CD4-positive, alpha-beta T cell treated with Interleukin-6 for 4 hours (primary cell): ENCODE measurements at regions not wholly inside any gene's neighbourhood (a gene's known extent, or its start where the extent isn't known, plus 50 kb on each side); places are given as distances from the start of the nearest gene placed in this dataset.
"Not testable (repeated sequence)": the region's sequence is repeated elsewhere in the genome, so short reads cannot be mapped to it uniquely, and the experiment has no call there.

Experiments used
- DNase-seq: peaks from one replicate; pipeline ENCODE4 v3.0.0-alpha.2; 2020; ENCODE audit warnings: mixed read lengths

GRCh38 chr12:127157501-127158366, 1109.2 kb upstream of the TMEM132C start:
- not testable (repeated sequence) for DNase-seq

GRCh38 chr12:127158385-127159061, 1108.4 kb upstream of the TMEM132C start:
- no peak for DNase-seq

GRCh38 chr12:127161466-127161865, 1105.5 kb upstream of the TMEM132C start:
- DNase-seq, result no peak

- no peak for DNase-seq
Measured at GRCh38 chr12:127162307-127162706, 1104.7 kb upstream of the TMEM132C start.

- DNase-seq, result peak; percentile 64
Measured at GRCh38 chr12:127162902-127163301, 1104.1 kb upstream of the TMEM132C start.

- peak; percentile 83 for DNase-seq
Measured at GRCh38 chr12:127165567-127166392, 1101.2 kb upstream of the TMEM132C start.

GRCh38 chr12:127169321-127170181, 1097.4 kb upstream of the TMEM132C start:
- DNase-seq, result no peak

- no peak for DNase-seq
Measured at GRCh38 chr12:127170226-127171180, 1096.5 kb upstream of the TMEM132C start.

GRCh38 chr12:127172861-127173260, 1094.1 kb upstream of the TMEM132C start:
- no peak for DNase-seq

GRCh38 chr12:127173971-127174370, 1093.0 kb upstream of the TMEM132C start:
- not testable (repeated sequence) for DNase-seq

- no peak for DNase-seq
Measured at GRCh38 chr12:127174881-127175280, 1092.1 kb upstream of the TMEM132C start.

- no peak for DNase-seq
Measured at GRCh38 chr12:127175361-127175760, 1091.6 kb upstream of the TMEM132C start.

GRCh38 chr12:127176804-127177203, 1090.2 kb upstream of the TMEM132C start:
- no peak for DNase-seq

- DNase-seq, result no peak
Measured at GRCh38 chr12:127178052-127178451, 1088.9 kb upstream of the TMEM132C start.

- no peak for DNase-seq
Measured at GRCh38 chr12:127178463-127178862, 1088.5 kb upstream of the TMEM132C start.

GRCh38 chr12:127179176-127179575, 1087.8 kb upstream of the TMEM132C start:
- DNase-seq, result no peak

- DNase-seq, result no peak
Measured at GRCh38 chr12:127182018-127182417, 1085.0 kb upstream of the TMEM132C start.

GRCh38 chr12:127189992-127190391, 1077.0 kb upstream of the TMEM132C start:
- DNase-seq, result no peak

GRCh38 chr12:127191129-127191528, 1075.8 kb upstream of the TMEM132C start:
- no peak for DNase-seq

GRCh38 chr12:127192391-127192790, 1074.6 kb upstream of the TMEM132C start:
- DNase-seq, result no peak

GRCh38 chr12:127193341-127193740, 1073.6 kb upstream of the TMEM132C start:
- no peak for DNase-seq
